ENCODE measurements at regions not wholly inside any gene's neighbourhood (a gene's known extent, or its start where the extent isn't known, plus 50 kb on each side); places are given as distances from the start of the nearest gene placed in this dataset.

- H3K4me3 ChIP-seq = no peak overlapping the region
- TF ChIP-seq, protein P1, sequence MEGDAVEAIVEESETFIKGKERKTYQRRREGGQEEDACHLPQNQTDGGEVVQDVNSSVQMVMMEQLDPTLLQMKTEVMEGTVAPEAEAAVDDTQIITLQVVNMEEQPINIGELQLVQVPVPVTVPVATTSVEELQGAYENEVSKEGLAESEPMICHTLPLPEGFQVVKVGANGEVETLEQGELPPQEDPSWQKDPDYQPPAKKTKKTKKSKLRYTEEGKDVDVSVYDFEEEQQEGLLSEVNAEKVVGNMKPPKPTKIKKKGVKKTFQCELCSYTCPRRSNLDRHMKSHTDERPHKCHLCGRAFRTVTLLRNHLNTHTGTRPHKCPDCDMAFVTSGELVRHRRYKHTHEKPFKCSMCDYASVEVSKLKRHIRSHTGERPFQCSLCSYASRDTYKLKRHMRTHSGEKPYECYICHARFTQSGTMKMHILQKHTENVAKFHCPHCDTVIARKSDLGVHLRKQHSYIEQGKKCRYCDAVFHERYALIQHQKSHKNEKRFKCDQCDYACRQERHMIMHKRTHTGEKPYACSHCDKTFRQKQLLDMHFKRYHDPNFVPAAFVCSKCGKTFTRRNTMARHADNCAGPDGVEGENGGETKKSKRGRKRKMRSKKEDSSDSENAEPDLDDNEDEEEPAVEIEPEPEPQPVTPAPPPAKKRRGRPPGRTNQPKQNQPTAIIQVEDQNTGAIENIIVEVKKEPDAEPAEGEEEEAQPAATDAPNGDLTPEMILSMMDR (IDR thresholded peaks at IDR 0.05) = no peak
- DNase-seq (no peak), ATAC-seq (peak in 1 of 2 donors; percentile 27)
- no peaks in the 10 kb centered on the region for H3K36me3 ChIP-seq
- no peak overlapping the region for H3K27ac ChIP-seq
- no peaks in the 10 kb centered on the region for H3K9me3 ChIP-seq
- H3K4me1 ChIP-seq = no peaks in the 10 kb centered on the region
- intact Hi-C loops (cut with DNase I) = no loop called here
- H3K27me3 ChIP-seq (ENCODE audit: low read depth) = no peaks in the 10 kb centered on the region
Observed at GRCh38 chr2:224195925-224196571, 157.0 kb upstream of the SERPINE2 start.

GRCh38 chr2:224194161-224194560 is 155.1 kb upstream of the SERPINE2 start:
- ATAC-seq (no peak), DNase-seq (no peak)
- Histone ChIP-seq H3K27ac (no peak overlapping the region), H3K9me3 (no peaks in the 10 kb centered on the region), H3K4me1 (no peaks in the 10 kb centered on the region), H3K27me3 (ENCODE audit: low read depth) (no peaks in the 10 kb centered on the region), H3K4me3 (no peak overlapping the region), H3K36me3 (no peaks in the 10 kb centered on the region)
- intact Hi-C loops (cut with DNase I) = no loop called here
- TF ChIP-seq, protein P1 (IDR thresholded peaks at IDR 0.05) = no peak

DNA sequence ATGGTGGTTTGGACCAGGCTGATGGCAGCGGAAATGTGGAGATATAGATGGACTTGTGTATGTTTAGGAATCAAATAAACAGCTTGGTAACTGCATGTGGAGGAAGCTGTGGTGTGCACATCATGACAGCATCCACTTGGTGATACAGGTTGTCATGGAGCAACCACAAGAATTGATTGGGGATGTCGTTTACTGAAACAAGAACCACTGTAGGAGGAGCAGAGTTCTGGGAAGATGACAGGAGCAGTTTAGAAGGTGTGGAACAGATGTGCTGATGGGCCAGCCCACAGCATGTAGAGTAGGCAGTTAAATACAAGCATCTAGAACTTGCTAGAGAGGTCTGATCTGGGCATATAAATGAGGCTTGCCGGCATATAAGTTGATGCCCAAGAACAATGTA is 152.4 kb upstream of the SERPINE2 start:
- H3K27ac ChIP-seq = no peak overlapping the region
- no peaks in the 10 kb centered on the region for H3K4me1 ChIP-seq
- ATAC-seq = no peak

GRCh38 chr2:224190936-224191270 is 151.8 kb upstream of the SERPINE2 start:
- intact Hi-C loops (cut with DNase I) = no loop called here
- Histone ChIP-seq H3K27ac (no peak overlapping the region), H3K4me3 (no peak overlapping the region), H3K36me3 (no peaks in the 10 kb centered on the region), H3K9me3 (peaks cover 4% of the 10 kb centered on the region), H3K27me3 (ENCODE audit: low read depth) (no peaks in the 10 kb centered on the region), H3K4me1 (no peaks in the 10 kb centered on the region)
- TF ChIP-seq, protein P1 (IDR thresholded peaks at IDR 0.05) = no peak
- DNase-seq = no peak
- ATAC-seq = no peak

More for the DNA sequence above, 152.4 kb upstream of the SERPINE2 start:
- H3K9me3 ChIP-seq = peaks cover 4% of the 10 kb centered on the region
- H3K4me3 ChIP-seq = no peak overlapping the region
- intact Hi-C loops (cut with DNase I) = no loop called here
- DNase-seq = no peak
- TF ChIP-seq, protein P1 (IDR thresholded peaks at IDR 0.05) = no peak
- H3K27me3 ChIP-seq (ENCODE audit: low read depth) = no peaks in the 10 kb centered on the region
- H3K36me3 ChIP-seq = no peaks in the 10 kb centered on the region

- no peak for ATAC-seq
- peaks cover 4% of the 10 kb centered on the region for H3K9me3 ChIP-seq
- intact Hi-C loops (cut with DNase I) = no loop called here
Observed at GRCh38 chr2:224190234-224190935, 151.3 kb upstream of the SERPINE2 start.

More at GRCh38 chr2:224190234-224190935, 151.3 kb upstream of the SERPINE2 start:
- H3K4me3 ChIP-seq = no peak overlapping the region
- H3K36me3 ChIP-seq = no peaks in the 10 kb centered on the region
- DNase-seq = no peak
- no peaks in the 10 kb centered on the region for H3K27me3 ChIP-seq (ENCODE audit: low read depth)
- H3K27ac ChIP-seq = no peak overlapping the region
- no peaks in the 10 kb centered on the region for H3K4me1 ChIP-seq
- TF ChIP-seq, protein P1 (IDR thresholded peaks at IDR 0.05) = no peak
